Gastroesophageal sphincter (tissue), 4 donors: ENCODE measurements at regions not wholly inside any gene's neighbourhood (a gene's known extent, or its start where the extent isn't known, plus 50 kb on each side); places are given as distances from the start of the nearest gene placed in this dataset.

Experiments used
- ATAC-seq: fragments of 150-250 bp; one replicate; pipeline ENCODE4 v1.9.1; 2016; ENCODE audit warnings: mild to moderate bottlenecking, moderate library complexity
- H3K27ac ChIP-seq, 4 donors: fragments of 200-600 bp; sonication (generic) in 3 of 4; 1 replicate in 3 of 4; 2 replicates in 1 of 4; pipeline ENCODE4 v1.5.1; 2016 to 2019
- H3K27me3 ChIP-seq: fragments of 200-600 bp; sonication (generic); one replicate; pipeline ENCODE4 v1.5.1; 2019
- H3K36me3 ChIP-seq, 2 donors: fragments of 200-600 bp; sonication (generic); one replicate each; pipeline ENCODE4 v1.5.1; 2019; ENCODE audit warnings: control low read depth in 1 of 2
- H3K4me1 ChIP-seq, 3 donors: fragments of 200-600 bp; sonication (generic); 1 replicate in 2 of 3; 2 replicates in 1 of 3; pipeline ENCODE4 v1.5.1; 2016 to 2019; ENCODE audit warnings: control low read depth in 2 of 3
- H3K4me3 ChIP-seq, 2 donors: fragments of 200-600 bp; sonication (generic); one replicate each; pipeline ENCODE4 v1.5.1; 2019; ENCODE audit warnings: mild to moderate bottlenecking in 1 of 2, moderate library complexity in 1 of 2
- H3K9me3 ChIP-seq, 3 donors: fragments of 200-600 bp; sonication (generic); one replicate each; pipeline ENCODE4 v1.5.1; 2017 to 2019; ENCODE audit warnings: control low read depth in 2 of 3
- EP300 ChIP-seq: sonication (generic); formaldehyde crosslinking; IDR thresholded peaks from one replicate; pipeline ENCODE4 v1.6.1; 2017; ENCODE audit warnings: antibody characterized with exemption, mild to moderate bottlenecking
- POLR2A ChIP-seq, 2 donors: fragments of 450-650 bp; IDR thresholded peaks; one replicate each; pipeline ENCODE4 v1.6.1; 2017; ENCODE audit warnings: antibody characterized with exemption in 2 of 2, mild to moderate bottlenecking in 2 of 2, moderate library complexity in 1 of 2
- POLR2AphosphoS5 ChIP-seq: sonication (generic); formaldehyde crosslinking; IDR thresholded peaks from one replicate; pipeline ENCODE4 v1.6.1; 2017; ENCODE audit warnings: antibody characterized with exemption
- WGBS, 2 donors: methylation state at CpG; one replicate each; pipeline ENCODE4 v1.1.5; 2018; ENCODE audit warnings: low coverage in 1 of 2; 5-methylcytosine and 5-hydroxymethylcytosine counted together
- TF ChIP-seq, protein P1 (sequence below), 4 experiments: fragments of 200-600 bp in 2 of 4; fragments of 450-650 bp in 2 of 4; sonication (generic) in 1 of 4; IDR thresholded peaks; one replicate each; pipeline ENCODE4 v1.5.1; 2017 to 2019; ENCODE audit warnings: antibody characterized with exemption in 4 of 4, mild to moderate bottlenecking in 2 of 4, moderate library complexity in 2 of 4

DNA sequence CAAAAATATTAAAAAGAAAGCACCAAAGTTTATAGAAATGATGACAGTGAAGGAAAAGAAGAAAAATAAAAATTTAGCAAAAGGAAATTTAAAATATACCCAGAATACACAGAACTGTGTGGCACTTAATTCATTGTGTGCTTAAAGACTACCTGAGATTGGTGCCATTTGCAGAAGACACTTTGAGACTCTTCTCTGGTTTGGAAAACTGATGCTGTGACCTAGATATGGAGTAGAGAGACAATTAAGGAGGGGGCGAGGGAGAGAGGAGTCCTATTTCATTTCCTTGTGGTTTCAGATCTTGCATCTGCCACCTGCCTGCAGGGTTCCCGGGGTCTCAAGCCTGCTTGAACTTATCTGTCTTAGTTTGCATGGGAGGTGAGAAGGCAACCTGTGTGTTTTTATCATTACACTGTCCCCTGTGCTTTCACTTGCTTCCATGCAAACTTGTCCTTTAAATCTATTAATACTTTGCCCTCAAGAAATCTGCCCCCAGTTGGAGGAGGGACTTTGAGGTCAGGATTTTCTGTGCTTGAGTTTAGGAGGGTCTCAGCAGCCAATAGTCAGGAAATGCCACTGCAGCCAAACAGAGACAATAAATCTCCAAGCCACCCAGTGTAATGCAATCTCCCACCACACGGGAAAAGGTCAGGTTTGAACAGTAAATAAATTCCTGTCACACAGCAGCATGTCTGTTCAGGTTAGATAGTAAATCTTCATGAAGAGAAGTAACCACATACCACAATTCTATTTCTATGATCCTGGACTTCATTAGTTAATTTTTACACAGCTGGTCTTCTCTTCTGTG, 119.4 kb downstream of the CAND1 start:
- Histone ChIP-seq H3K27ac (no peak overlapping the region), H3K36me3 (no peaks in the 10 kb centered on the region), H3K27me3 (no peaks in the 10 kb centered on the region), H3K4me1 (no peaks in the 10 kb centered on the region), H3K9me3 (no peaks in the 10 kb centered on the region), H3K4me3 (no peak overlapping the region)
- ATAC-seq, result no peak
- 64% methylated on average over 2 to 3 of the region's 3 CpGs for WGBS, 2 donors
- TF ChIP-seq EP300, result no peak

- H3K27ac ChIP-seq, result no peak overlapping the region
- H3K27me3 ChIP-seq, result no peaks in the 10 kb centered on the region
- H3K4me3 ChIP-seq, result no peak overlapping the region
- WGBS, 2 donors, result 92 to 94% methylated on average over 2 to 4 of the region's 4 CpGs
- H3K4me1 ChIP-seq, result peaks cover 0 to 9% (median 0%) of the 10 kb centered on the region in 3 donors
- no peaks in the 10 kb centered on the region for H3K9me3 ChIP-seq
- H3K36me3 ChIP-seq, result no peaks in the 10 kb centered on the region
- TF ChIP-seq POLR2A (IDR thresholded peaks at IDR 0.05) (no peak), EP300 (no peak), POLR2AphosphoS5 (no peak)
- TF ChIP-seq, protein P1, sequence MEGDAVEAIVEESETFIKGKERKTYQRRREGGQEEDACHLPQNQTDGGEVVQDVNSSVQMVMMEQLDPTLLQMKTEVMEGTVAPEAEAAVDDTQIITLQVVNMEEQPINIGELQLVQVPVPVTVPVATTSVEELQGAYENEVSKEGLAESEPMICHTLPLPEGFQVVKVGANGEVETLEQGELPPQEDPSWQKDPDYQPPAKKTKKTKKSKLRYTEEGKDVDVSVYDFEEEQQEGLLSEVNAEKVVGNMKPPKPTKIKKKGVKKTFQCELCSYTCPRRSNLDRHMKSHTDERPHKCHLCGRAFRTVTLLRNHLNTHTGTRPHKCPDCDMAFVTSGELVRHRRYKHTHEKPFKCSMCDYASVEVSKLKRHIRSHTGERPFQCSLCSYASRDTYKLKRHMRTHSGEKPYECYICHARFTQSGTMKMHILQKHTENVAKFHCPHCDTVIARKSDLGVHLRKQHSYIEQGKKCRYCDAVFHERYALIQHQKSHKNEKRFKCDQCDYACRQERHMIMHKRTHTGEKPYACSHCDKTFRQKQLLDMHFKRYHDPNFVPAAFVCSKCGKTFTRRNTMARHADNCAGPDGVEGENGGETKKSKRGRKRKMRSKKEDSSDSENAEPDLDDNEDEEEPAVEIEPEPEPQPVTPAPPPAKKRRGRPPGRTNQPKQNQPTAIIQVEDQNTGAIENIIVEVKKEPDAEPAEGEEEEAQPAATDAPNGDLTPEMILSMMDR (IDR thresholded peaks at IDR 0.05), result no peak
- ATAC-seq, result no peak
Observed at GRCh38 chr12:67390273-67390672, 121.1 kb downstream of the CAND1 start.

GRCh38 chr12:67391034-67391433, 121.9 kb downstream of the CAND1 start:
- TF ChIP-seq, protein P1 (IDR thresholded peaks at IDR 0.05), result no peak
- TF ChIP-seq POLR2A (IDR thresholded peaks at IDR 0.05), result no peak
- no peak for TF ChIP-seq POLR2AphosphoS5
- no peak for TF ChIP-seq EP300
- no peak overlapping the region for H3K27ac ChIP-seq
- 50 to 100% methylated on average over 1 of the region's 1 CpG for WGBS, 2 donors
- H3K4me3 ChIP-seq, result no peak overlapping the region
- no peaks in the 10 kb centered on the region for H3K36me3 ChIP-seq
- no peak for ATAC-seq
- peaks cover 0 to 9% (median 0%) of the 10 kb centered on the region in 3 donors for H3K4me1 ChIP-seq
- no peaks in the 10 kb centered on the region for H3K27me3 ChIP-seq
- H3K9me3 ChIP-seq, result no peaks in the 10 kb centered on the region

DNA sequence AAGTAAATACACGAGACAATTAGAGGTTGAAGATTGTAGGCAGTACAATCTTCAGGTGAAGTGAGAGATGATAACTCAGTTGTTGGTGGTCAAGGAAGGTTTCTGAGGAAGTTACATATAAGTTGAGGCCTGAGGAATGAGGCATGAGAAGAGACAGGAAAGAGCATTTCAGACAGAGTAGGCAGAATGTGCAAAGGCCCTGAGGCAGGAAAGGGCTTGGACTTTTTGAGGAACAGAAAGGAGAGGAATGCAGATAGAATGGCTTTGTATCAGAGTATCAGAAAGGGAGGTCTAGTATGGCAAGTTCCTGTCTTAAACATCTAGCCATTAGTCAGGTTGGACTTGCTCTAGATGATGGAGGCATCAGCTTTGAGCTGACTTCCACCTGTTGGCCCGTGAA, 122.5 kb downstream of the CAND1 start:
- Histone ChIP-seq H3K4me1 (peaks cover 0 to 9% (median 0%) of the 10 kb centered on the region in 3 donors), H3K9me3 (no peaks in the 10 kb centered on the region), H3K27me3 (no peaks in the 10 kb centered on the region), H3K4me3 (no peak overlapping the region), H3K36me3 (no peaks in the 10 kb centered on the region), H3K27ac (no peak overlapping the region)
- WGBS, 2 donors, result 63 to 86% methylated on average over 1 to 2 of the region's 2 CpGs
- TF ChIP-seq POLR2A (IDR thresholded peaks at IDR 0.05), result no peak
- no peak for TF ChIP-seq EP300
- TF ChIP-seq POLR2AphosphoS5, result no peak
- TF ChIP-seq, protein P1 (IDR thresholded peaks at IDR 0.05), result no peak
- no peak for ATAC-seq

DNA sequence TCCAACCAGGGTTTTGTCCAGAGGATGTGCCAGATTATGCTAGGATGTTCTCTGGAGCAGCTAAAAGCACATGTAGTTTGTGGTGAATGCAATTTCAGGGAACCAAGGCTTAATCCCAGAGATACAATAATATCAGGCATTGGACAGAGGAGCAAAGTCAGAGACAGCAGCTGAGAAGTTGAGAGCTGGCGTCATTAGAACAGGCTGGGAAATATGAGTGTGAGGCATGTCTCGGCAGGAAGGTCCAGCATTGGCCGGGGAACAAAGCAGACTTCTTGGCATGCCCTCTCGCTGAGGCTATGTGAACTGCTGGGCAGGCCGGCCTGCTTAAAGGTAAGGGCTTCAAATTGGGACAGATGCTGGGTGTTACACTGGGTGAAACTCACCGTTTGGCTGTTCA, 125.4 kb downstream of the CAND1 start:
- Histone ChIP-seq H3K27ac (no peak overlapping the region), H3K27me3 (no peaks in the 10 kb centered on the region), H3K4me1 (peaks cover 0 to 9% (median 0%) of the 10 kb centered on the region in 3 donors), H3K4me3 (no peak overlapping the region), H3K9me3 (no peaks in the 10 kb centered on the region), H3K36me3 (no peaks in the 10 kb centered on the region)
- TF ChIP-seq, protein P1 (IDR thresholded peaks at IDR 0.05), result peak in 2 of 4 experiments; percentile 41 to 58
- TF ChIP-seq POLR2A (IDR thresholded peaks at IDR 0.05), result no peak
- TF ChIP-seq POLR2AphosphoS5, result peak; percentile 18
- no peak for TF ChIP-seq EP300
- peak; percentile 79 for ATAC-seq
- WGBS, 2 donors, result 8 to 34% methylated on average over 6 of the region's 6 CpGs
